HEK293T (cell line): ENCODE measurements at regions not wholly inside any gene's neighbourhood (a gene's known extent, or its start where the extent isn't known, plus 50 kb on each side); places are given as distances from the start of the nearest gene placed in this dataset.
"Not testable (repeated sequence)": the region's sequence is repeated elsewhere in the genome, so short reads cannot be mapped to it uniquely, and the experiment has no call there.

Source experiments
- CTCF ChIA-PET: fragments of 350-600 bp; formaldehyde crosslinking; extraction: SDS; loops from one replicate; lab custom pipeline; 2021; ENCODE audit warnings: antibody characterized with exemption, inconsistent platforms; lab: Yijun Ruan, JAX
- POLR2A ChIA-PET: fragments of 350-600 bp; formaldehyde crosslinking; extraction: SDS; loops from one replicate; lab custom pipeline; 2020; ENCODE audit warnings: antibody characterized with exemption, inconsistent platforms; lab: Yijun Ruan, JAX
- DNase-seq: peaks from one replicate; pipeline ENCODE4 v3.0.0; 2012; ENCODE audit warnings: mixed read lengths; ENCODE audit errors: extremely low spot score
- ARNT ChIP-seq: fragments of 450-650 bp; IDR thresholded peaks from 2 replicates; pipeline ENCODE4 v1.6.1; 2017; ENCODE audit warnings: mild to moderate bottlenecking
- BHLHE40 ChIP-seq: fragments of 450-650 bp; IDR thresholded peaks from 2 replicates; pipeline ENCODE4 v1.6.1; 2016; ENCODE audit warnings: mild to moderate bottlenecking, moderate library complexity, borderline replicate concordance
- CTBP1 ChIP-seq: fragments of 450-650 bp; IDR thresholded peaks from 2 replicates; pipeline ENCODE4 v1.6.1; 2016; ENCODE audit warnings: borderline replicate concordance
- ELF4 ChIP-seq: fragments of 450-650 bp; IDR thresholded peaks from 2 replicates; pipeline ENCODE4 v1.6.1; 2017; ENCODE audit warnings: antibody characterized with exemption
- FOXA1 ChIP-seq: fragments of 450-650 bp; IDR thresholded peaks from 2 replicates; pipeline ENCODE4 v1.6.1; 2016; ENCODE audit warnings: mild to moderate bottlenecking
- FOXK2 ChIP-seq: fragments of 450-650 bp; IDR thresholded peaks from 2 replicates; pipeline ENCODE4 v1.6.1; 2016; ENCODE audit warnings: mild to moderate bottlenecking
- FOXM1 ChIP-seq: fragments of 450-650 bp; IDR thresholded peaks from 2 replicates; pipeline ENCODE4 v1.6.1; 2017; ENCODE audit warnings: mild to moderate bottlenecking, borderline replicate concordance
- HDGF ChIP-seq: fragments of 450-650 bp; IDR thresholded peaks from 2 replicates; pipeline ENCODE4 v1.6.1; 2017; ENCODE audit warnings: antibody characterized with exemption, borderline replicate concordance
- L3MBTL2 ChIP-seq: fragments of 450-650 bp; conservative IDR thresholded peaks from 2 replicates; pipeline ENCODE4 v1.6.1; 2016; ENCODE audit warnings: mild to moderate bottlenecking
- LEF1 ChIP-seq: fragments of 450-650 bp; IDR thresholded peaks from 2 replicates; pipeline ENCODE4 v1.6.1; 2017; ENCODE audit warnings: mild to moderate bottlenecking, borderline replicate concordance
- NFRKB ChIP-seq: fragments of 450-650 bp; IDR thresholded peaks from 2 replicates; pipeline ENCODE4 v1.6.1; 2016; ENCODE audit warnings: mild to moderate bottlenecking, moderate library complexity
- PKNOX1 ChIP-seq: fragments of 450-650 bp; IDR thresholded peaks from 2 replicates; pipeline ENCODE4 v1.6.1; 2016
- SP1 ChIP-seq: fragments of 450-650 bp; IDR thresholded peaks from 2 replicates; pipeline ENCODE4 v1.6.1; 2017
- SUZ12 ChIP-seq: fragments of 450-650 bp; IDR thresholded peaks from 2 replicates; pipeline ENCODE4 v1.6.1; 2016; ENCODE audit warnings: mild to moderate bottlenecking
- TARDBP ChIP-seq: fragments of 450-650 bp; IDR thresholded peaks from 2 replicates; pipeline ENCODE4 v1.6.1; 2016
- ZNF384 ChIP-seq: fragments of 450-650 bp; IDR thresholded peaks from 2 replicates; pipeline ENCODE4 v1.6.1; 2016

- ChIA-PET CTCF (interaction anchor here (0.8 kb wide), 1 partner anchor 64 kb away, joined by 3 read pairs; no protein-coding TSS in a partner anchor), POLR2A (no interaction called here)
- DNase-seq = no peak
- TF ChIP-seq BHLHE40 = no peak
- TF ChIP-seq ARNT = no peak
- TF ChIP-seq TARDBP = no peak
- TF ChIP-seq FOXK2 = no peak
- TF ChIP-seq ZNF384 = no peak
- TF ChIP-seq CTBP1 = no peak
- TF ChIP-seq FOXA1 = no peak
- TF ChIP-seq LEF1 = no peak
- no peak for TF ChIP-seq PKNOX1
- TF ChIP-seq FOXM1 = no peak
- no peak for TF ChIP-seq NFRKB
- no peak for TF ChIP-seq ELF4
- TF ChIP-seq SUZ12 = no peak
Measured at GRCh38 chr15:35697549-35698299, 151.8 kb upstream of the DPH6 start.

GRCh38 chr15:35698331-35698730 lies 152.4 kb upstream of the DPH6 start:
- POLR2A ChIA-PET = no interaction called here
- CTCF ChIA-PET = no interaction called here
- no peak for DNase-seq
- TF ChIP-seq HDGF (no peak), SUZ12 (no peak), PKNOX1 (no peak), TARDBP (no peak), FOXA1 (no peak), CTBP1 (no peak), ZNF384 (no peak), BHLHE40 (no peak), FOXK2 (no peak), L3MBTL2 (no peak), SP1 (no peak), ARNT (no peak), FOXM1 (no peak), LEF1 (no peak), ELF4 (no peak), NFRKB (no peak)

GRCh38 chr15:35698966-35699575 lies 153.1 kb upstream of the DPH6 start:
- ChIA-PET POLR2A (no interaction called here), CTCF (no interaction called here)
- DNase-seq = no peak
- no peak for TF ChIP-seq SP1
- TF ChIP-seq PKNOX1 = no peak
- no peak for TF ChIP-seq FOXA1
- no peak for TF ChIP-seq CTBP1
- TF ChIP-seq L3MBTL2 = no peak

- CTCF ChIA-PET, DNase-seq, POLR2A ChIA-PET: not testable (repeated sequence)
Measured at GRCh38 chr15:35700091-35700593, 154.2 kb upstream of the DPH6 start.

GRCh38 chr15:35701402-35702046 lies 155.6 kb upstream of the DPH6 start:
- no peak for DNase-seq
- CTCF ChIA-PET = no interaction called here
- TF ChIP-seq FOXK2 = no peak
- no peak for TF ChIP-seq FOXM1
- TF ChIP-seq LEF1 = no peak
- TF ChIP-seq HDGF = no peak
- TF ChIP-seq SUZ12 = no peak
- TF ChIP-seq PKNOX1 = no peak
- TF ChIP-seq SP1 = no peak
- no peak for TF ChIP-seq CTBP1
- no peak for TF ChIP-seq ZNF384
- no peak for TF ChIP-seq ELF4
- TF ChIP-seq NFRKB = no peak
- TF ChIP-seq BHLHE40 = no peak
- TF ChIP-seq TARDBP = no peak
- TF ChIP-seq L3MBTL2 = no peak
- TF ChIP-seq ARNT = no peak
- TF ChIP-seq FOXA1 = no peak
- POLR2A ChIA-PET = no interaction called here

- POLR2A ChIA-PET = no interaction called here
- CTCF ChIA-PET = no interaction called here
Measured at GRCh38 chr15:35702946-35703495, 157.1 kb upstream of the DPH6 start.

More at GRCh38 chr15:35702946-35703495, 157.1 kb upstream of the DPH6 start:
- no peak for TF ChIP-seq FOXM1
- DNase-seq = no peak
